GM19328 (cell line): ENCODE measurements at regions not wholly inside any gene's neighbourhood (a gene's known extent, or its start where the extent isn't known, plus 50 kb on each side); places are given as distances from the start of the nearest gene placed in this dataset.
"Not testable (repeated sequence)": the region's sequence is repeated elsewhere in the genome, so short reads cannot be mapped to it uniquely, and the experiment has no call there.

Experiments used
- ATAC-seq: cut with Tn5 transposase; IDR thresholded peaks from one replicate; pipeline ENCODE4 v1.9.1; 2021; ENCODE audit warnings: mild to moderate bottlenecking, moderate library complexity; ENCODE audit not compliant: unreplicated experiment

DNA sequence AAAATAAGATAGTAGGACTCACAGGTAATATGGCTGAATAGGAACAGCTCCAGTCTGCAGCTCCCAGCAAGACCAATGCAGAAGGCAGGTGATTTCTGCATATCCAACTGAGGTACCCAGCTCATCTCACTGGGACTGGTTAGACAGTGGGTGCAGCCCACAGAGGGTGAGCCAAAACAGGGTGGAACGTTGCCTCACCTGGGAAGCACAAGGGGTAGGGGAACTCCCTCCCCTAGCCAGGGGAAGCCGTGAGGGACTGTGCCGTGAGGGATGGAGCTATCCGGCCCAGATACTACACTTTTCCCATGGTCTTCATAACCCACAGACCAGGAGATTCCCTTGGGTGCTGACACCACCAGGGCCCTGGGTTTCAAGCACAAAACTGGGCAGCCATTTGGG, 114.8 kb upstream of the GNAI1 start:
- ATAC-seq, result not testable (repeated sequence)

DNA sequence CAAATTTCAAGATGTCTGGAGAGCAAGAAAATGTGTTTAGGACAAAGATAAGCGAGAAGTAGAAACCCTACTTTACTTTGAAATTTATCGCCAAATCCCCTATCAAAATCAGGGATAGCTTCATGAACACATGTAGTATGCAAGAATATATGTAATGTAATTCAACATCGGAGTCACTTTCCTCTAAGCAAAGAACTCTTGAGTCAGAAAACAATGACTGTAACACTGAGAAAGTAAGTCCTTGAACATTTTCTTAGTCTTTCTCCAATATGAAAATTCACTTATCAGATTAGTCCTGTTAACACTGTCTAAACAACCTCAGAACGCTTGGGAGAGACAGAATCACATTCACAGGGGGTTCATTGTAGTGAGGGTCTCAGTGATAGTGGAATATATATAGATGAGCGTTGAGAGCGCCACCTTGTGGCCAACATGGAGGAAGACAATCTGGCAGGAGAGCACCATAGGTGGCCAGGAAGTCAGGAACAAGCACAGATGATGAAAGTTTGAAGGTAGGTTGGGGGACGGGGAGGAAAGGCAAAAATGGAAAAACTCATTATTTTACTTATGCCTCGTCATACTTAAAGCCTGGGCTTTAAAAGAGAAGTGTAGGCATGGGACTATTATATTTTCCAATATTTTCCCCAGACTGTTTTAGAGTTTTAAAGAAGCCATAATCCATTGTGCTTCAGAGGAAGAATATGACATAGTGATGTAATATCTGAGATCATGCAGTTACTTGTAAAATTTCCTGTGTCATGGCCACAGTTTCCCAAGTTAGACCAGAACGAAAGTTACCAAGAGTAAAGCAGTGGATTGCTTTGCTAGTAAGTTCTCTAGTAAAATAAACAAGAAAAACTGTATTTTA, 115.5 kb upstream of the GNAI1 start:
- ATAC-seq, result peak; percentile 86

DNA sequence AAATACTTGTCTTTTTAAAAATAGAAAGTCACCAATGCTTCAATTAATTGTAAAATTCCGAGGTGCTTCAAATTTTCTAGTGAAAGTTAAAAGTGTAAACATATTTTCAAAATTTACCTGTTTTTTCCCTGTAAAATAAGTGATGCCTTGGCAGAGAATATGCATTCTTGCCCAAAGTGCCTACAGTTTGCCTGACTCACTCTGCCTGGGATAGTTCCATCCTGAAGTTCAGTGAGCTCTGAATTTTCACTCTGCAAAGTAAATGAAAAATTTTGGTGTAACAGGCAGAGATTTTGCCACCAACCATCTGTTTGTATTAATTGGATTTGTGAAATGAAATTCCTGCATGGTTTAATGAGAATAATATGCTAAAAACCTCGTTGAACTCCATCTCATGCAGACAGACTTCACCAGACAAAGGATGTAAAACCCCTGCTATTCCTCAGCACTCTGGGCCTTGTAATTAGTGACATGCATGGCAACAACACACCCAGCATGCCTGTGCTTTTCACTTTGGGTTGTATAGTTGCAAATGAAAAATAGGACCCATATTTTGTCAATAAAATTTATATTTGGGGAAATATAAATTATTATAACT, 117.4 kb upstream of the GNAI1 start:
- ATAC-seq, result no peak

DNA sequence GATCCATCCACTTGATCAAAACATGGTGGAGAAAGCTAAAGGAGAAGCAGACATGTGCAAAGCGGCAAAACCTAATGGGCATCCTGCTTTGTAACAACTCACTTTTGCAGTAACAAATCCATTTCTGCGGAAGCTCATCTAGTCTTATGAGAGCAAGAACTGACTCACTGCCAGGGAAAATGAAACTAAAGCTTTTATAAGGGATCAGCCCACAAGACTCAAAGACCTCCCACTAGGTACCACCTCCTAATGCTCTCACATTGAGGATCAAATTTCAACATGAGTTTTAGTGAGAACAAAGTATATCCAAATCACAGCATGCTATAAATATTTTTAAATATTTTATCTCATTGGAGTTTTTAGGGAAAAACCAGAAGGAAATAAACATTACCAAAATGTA, 120.1 kb upstream of the GNAI1 start:
- ATAC-seq, result no peak

DNA sequence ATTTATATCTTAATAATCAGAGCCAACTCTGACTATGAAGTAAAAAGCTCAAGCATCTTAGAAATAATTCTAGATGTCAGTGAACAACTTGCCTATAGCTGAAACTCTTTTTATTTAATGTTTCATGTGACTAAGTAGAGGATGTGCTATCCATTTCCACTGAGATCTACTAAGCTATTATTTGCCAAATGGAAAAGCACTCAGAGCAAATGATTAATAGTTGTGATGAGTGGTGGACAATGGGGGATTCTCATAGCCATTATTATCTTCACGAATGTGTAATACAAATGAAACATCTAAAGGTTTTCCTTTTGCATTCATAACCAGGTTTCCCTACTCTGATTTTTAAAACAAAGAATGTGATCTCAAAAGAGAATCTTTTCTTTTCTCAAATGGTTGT, 126.6 kb upstream of the GNAI1 start:
- ATAC-seq, result no peak

DNA sequence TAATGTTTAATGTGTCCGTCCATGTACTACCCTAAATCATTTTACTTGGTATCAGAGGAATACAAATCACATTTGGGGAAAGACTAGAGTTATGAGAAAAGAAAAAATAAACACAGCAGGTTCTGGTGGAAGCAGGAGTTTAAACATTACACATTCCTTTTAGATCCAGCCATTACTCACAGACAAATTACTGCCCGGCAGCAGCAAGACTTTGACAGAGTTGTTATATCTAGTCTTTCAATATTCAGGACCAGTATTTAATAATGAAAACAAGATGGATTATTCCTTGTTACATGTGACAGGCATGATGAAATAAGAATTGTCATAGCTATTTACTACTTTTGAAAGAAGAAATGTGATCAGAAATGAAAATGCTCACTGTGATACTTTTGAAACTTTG, 131.8 kb upstream of the GNAI1 start:
- no peak for ATAC-seq

DNA sequence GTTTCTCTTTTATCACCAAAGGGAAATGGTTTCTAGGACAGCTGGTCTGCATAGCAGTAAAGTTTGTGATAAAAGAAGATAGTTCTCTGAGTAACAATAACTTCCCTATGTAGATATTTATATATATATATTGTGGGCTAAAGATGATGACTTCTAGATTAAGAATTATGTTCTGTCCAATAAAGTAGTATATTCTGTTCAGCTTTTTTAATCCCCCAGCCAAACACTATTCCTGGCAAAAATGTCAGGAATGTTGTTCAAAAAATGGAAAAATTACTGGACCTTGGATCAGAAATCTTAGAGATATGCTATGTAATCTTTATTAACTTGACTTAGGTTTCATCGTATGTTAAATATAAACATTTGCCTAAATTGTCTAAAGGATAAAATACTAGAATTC, 136.3 kb upstream of the GNAI1 start:
- no peak for ATAC-seq

DNA sequence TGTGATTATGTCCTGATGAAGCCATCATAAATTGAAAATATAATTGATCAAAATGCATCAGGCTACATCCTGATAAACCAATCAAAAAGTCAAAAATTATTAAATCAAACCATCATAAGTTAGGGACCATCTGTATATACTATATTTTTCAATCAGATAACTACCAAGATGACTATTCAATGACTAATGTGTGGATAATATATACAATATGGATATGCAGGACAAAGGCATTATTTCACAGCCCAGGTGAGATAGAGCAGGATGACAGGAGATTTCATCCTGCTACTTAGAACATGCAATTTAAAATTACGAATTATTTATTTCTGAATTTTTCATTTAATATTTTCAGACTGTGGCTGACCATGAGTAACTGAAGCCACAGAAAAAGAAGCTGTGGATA, 137.3 kb upstream of the GNAI1 start:
- ATAC-seq, result no peak

DNA sequence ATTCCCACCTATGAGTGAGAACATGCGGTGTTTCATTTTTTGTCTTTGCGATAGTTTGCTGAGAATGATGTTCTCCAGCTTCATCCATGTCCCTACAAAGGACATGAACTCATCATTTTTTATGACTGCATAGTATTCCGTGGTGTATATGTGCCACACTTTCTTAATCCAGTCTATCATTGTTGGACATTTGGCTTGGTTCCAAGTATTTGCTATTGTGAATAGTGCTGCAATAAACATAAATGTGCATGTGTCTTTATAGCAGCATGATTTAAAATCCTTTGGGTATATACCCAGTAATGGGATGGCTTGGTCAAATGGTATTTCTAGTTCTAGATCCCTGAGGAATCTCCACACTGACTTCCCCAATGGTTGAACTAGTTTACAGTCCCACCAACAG, 138.9 kb upstream of the GNAI1 start:
- ATAC-seq, result not testable (repeated sequence)

DNA sequence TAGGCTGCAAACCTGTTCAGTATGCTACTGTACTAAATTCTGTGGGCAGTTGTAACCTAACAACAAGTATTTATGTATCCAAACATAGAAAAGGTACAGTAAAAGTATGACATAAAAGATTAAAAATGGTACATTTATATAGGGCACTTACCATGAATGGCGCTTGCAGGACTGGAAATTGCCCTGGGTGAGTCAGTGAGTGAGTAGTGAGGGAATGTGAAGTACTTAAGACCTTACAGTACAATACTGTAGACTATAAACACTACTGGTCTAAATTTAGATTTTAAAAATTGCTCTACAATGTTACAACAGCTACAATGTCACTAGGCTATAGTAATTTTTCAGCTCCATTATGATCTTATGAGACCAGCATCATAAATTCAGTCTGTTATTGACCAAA, 146.0 kb upstream of the GNAI1 start:
- no peak for ATAC-seq

DNA sequence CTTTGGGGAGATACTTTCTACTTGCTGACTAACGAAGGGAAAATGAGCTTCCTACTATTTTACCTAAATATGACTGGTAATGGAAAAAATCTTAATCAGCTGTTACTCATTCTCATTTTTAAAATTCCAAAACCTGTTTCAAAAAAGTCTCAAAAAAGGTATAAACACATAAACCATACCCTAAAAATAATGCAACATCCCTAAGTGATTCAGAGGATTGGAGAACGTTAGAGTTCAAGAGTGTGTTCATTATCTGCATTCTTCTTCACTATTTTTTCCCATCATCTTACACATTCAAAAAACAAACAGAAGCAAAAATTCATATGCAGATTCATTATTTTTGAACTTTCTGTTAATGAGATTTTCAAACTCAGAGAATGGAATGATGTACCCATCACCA, 150.4 kb upstream of the GNAI1 start:
- no peak for ATAC-seq

DNA sequence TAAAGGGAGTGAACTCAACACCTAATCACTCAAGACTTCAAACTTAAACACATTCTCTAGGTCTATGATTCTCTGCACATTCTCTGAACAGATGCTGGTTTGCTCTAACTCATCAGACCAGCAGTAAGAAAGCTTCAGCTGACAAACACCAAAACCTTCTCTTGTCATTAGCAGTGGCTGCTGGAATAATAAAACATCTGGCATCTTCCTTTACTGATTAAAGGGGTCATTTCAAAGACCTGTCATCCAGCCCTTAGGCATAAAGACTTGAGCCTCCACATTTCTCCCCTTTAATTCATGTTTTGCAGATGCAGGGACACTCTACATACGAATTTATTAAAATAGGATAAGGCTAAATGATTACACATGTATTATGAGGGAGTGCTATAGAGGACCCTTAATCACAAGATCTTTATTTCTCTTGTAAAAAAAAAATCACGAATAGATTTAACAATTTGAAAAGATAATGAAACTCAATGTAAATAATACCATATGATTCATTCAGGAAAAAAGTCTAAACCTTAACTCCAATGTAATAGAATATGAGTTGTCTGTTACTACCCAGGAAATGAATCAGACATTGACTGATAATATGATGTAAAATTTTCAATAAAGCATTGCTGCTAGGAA, 152.4 kb upstream of the GNAI1 start:
- no peak for ATAC-seq

DNA sequence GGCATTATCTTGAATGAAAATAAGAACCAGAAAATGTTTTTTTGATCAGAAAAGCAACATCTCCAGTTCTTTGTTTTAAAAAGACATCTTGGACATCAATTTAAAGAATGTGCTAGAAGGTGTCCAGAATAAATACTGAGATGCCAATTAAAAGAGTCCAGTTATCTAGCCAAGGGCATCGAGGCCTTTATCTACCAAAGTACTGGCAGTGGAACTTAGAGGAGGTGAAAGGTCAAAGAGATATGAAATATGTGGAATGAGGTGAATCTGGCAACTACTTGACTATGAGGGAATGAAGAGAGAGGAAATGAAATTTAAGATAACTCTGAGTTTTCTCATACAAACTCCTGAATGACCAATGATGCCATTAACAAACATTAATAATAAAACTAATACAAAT, 154.3 kb upstream of the GNAI1 start:
- no peak for ATAC-seq

DNA sequence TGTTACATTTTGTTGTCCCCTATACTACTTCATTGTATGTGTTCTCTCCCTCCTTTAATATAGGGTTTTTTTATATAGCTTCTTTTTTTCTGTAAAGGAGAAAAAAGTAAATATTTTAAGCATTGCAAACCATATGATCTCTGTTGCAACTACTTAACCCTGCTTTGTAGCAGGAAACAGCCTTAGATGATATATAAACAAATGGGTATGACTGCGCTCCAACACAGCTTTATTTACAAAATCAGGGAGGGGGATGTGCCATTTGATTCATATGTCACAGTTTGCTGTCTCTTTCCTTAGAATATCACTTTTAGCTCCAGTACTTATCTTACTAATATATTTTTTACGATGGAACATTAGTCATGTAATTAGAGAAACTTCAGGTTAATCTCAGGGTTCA, 155.2 kb upstream of the GNAI1 start:
- ATAC-seq, result no peak

DNA sequence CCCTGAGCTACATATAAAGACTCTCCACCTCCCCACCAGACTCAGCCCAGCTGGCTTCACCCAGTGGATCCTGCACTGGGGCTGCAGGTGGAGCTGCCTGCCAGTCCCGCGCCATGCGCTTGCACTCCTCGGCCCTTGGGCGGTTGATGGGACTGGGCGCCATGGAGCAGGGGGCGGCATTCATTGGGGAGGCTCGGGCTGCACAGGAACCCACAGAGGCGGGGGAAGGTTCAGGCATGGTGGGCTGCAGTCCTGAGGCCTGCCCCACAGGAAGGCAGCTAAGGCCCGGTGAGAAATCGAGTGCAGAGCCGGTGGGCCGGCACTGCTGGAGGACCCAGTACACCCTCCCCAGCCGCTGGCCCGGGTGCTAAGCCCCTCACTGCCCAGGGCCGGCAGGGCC, 157.2 kb upstream of the GNAI1 start:
- ATAC-seq, result no peak

DNA sequence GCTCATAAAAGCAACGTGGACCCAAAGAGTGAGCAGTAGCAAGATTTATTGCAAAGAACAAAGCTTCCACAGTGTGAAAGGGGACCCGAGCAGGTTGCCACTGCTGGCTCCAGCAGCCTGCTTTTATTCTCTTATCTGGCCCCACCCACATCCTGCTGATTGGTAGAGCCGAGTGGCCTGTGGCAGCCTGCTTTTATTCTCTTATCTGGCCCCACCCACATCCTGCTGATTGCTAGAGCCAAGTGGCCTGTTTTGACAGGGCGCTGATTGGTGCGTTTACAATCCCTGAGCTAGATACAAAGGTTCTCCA, 158.0 kb upstream of the GNAI1 start:
- not testable (repeated sequence) for ATAC-seq

DNA sequence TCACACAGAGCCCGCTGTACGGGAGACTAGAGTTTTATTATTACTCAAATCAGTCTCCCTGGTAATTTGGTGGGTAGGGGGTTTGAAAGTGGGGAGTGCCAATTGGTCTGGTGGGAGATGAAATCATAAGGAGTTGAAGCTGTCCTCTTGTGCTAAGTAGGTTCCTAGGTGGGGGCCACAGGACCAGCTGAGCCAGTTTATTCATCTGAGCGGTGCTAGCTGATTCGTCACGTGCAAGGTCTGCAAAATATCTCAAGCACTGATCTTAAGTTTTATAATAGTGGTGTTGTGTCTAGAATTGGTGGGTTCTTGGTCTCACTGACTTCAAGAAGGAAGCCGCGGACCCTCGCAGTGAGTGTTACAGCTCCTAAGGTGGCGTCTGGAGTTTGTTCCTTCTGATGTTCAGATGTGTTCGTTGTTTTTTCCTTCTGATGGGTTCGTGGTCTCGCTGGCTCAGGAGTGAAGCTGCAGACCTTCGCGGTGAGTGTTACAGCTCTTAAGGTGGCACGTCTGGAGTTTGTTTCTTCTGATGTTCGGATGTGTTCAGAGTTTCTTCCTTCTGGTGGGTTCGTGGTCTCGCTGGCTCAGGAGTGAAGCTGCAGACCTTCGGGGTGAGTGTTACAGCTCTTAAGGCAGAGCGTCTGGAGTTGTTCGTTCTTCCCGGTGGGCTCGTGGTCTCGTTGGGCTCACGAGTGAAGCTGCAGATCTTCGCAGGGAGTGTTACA, 158.5 kb upstream of the GNAI1 start:
- ATAC-seq, result not testable (repeated sequence)

DNA sequence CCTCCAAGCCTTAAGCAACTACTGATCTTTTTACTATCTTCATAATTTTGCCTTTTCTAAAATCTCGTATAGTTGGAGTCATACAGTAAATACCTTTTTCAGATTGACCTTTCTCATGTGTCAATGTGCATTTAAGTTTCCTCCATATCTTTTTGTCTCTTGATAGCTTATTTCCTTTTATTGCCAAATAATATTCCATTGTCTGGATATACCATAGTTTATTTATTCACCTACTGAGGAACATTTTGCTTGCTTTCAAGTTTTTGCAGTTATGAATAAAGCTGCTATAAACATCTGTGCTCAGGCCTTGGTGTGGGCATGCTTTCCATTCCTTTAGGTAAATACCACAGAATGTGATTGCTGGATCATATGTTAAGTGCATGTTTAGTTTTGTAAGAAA, 161.2 kb upstream of the GNAI1 start:
- ATAC-seq, result no peak

DNA sequence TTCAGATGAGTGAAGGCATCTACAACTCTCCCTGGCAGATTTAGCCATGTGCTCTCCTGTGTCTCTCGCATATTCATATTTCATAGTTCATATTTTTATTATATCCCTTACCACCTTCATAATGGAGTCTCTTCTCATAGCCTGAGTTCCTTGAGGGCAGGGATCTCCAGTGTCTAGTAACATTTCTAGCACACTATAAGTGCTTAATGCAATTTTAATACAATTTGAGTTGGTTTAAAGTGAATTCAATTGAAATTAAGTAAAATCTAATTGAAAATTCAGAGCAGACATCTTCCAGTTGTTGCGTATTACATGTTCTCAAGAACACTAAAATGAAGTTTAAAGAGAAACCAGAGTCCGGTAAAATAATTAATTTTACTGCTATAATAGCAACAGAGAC, 163.6 kb upstream of the GNAI1 start:
- no peak for ATAC-seq

DNA sequence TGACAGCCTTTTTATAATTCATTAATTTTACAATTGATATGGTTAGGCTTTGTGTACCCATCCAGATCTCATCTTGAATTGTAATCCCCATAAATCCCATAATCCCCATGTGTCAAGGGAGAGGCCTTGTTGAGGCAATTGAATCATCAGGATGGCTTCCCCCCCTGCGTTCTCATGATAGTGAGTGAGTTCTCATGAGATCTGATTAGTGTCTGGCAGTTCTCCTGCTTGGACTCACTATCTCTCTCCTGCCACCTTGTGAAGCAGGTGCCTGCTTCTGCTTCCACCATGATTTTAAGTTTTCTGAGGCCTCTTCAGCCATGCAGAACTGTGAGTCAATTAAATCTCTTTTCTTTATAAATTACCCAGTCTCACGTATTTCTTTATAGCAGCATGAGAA, 165.7 kb upstream of the GNAI1 start:
- ATAC-seq, result no peak

DNA sequence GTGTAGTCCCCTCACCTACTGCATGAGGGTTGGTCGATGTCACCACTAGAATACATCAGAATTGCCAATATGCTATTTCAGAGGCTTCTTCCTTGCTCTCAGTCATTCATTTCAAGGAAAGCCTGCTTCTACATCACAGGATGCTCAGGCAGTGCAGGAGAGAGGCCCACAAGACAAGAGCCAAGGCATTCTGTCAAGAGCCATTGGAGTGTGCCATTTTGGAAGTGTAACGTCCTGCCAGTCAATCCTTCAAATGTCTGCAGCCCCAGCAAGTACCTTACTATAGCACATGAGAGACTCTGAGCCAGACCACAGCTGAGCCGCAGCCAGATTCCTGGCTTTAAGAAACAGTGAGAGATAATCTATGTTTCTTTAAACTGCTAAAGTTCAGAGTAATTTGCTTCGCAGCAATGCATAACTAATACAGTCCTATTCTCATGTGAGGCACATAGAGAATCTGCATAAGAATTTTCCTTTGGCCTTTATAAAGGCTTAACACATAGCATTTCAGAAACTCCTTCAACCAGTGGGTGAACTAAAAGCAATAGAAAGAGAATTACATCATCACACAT, 166.5 kb upstream of the GNAI1 start:
- ATAC-seq, result no peak
